ENCODE measurements at regions not wholly inside any gene's neighbourhood (a gene's known extent, or its start where the extent isn't known, plus 50 kb on each side); places are given as distances from the start of the nearest gene placed in this dataset.
A peak's percentile ranks its signal among the peaks of the same experiment; 100 is the strongest.

GRCh38 chr5:103487218-103487617 is 75.4 kb downstream of the NUDT12 start:
- CTCF ChIA-PET, result interaction anchor here (1.6 to 3.2 kb wide), 2 partner anchors 10 to 12 kb away, joined by 10 to 12 read pairs; no protein-coding TSS in a partner anchor

GRCh38 chr5:103486739-103487138 is 75.8 kb downstream of the NUDT12 start:
- no peak for DNase-seq (ENCODE audit: extremely low spot score)
- no peak for TF ChIP-seq CTCF (IDR thresholded peaks at IDR 0.05; ENCODE audit: control extremely low read depth, extremely low read depth, low read depth, missing control alignments)
- POLR2A ChIA-PET, result no interaction called here
- CTCF ChIA-PET, result interaction anchor here (0.9 to 1.8 kb wide), 4 partner anchors 10 to 15 kb away, joined by 3 to 11 read pairs (median 6); no protein-coding TSS in a partner anchor

More at GRCh38 chr5:103487218-103487617, 75.4 kb downstream of the NUDT12 start:
- TF ChIP-seq CTCF (IDR thresholded peaks at IDR 0.05; ENCODE audit: control extremely low read depth, extremely low read depth, low read depth, missing control alignments), result no peak
- POLR2A ChIA-PET, result no interaction called here
- DNase-seq (ENCODE audit: extremely low spot score), result no peak

GRCh38 chr5:103480246-103480645 is 82.3 kb downstream of the NUDT12 start:
- POLR2A ChIA-PET, result no interaction called here
- DNase-seq (ENCODE audit: extremely low spot score), result no peak
- TF ChIP-seq CTCF (IDR thresholded peaks at IDR 0.05; ENCODE audit: control extremely low read depth, extremely low read depth, low read depth, missing control alignments), result no peak
- CTCF ChIA-PET, result interaction anchor here (1.9 kb wide), 1 partner anchor 248 kb away, joined by 7 read pairs; no protein-coding TSS in a partner anchor

GRCh38 chr5:103477678-103478077 is 84.9 kb downstream of the NUDT12 start:
- no peak for DNase-seq (ENCODE audit: extremely low spot score)
- POLR2A ChIA-PET, result no interaction called here
- TF ChIP-seq CTCF (IDR thresholded peaks at IDR 0.05; ENCODE audit: control extremely low read depth, extremely low read depth, low read depth, missing control alignments), result no peak

GRCh38 chr5:103476811-103477210 is 85.8 kb downstream of the NUDT12 start:
- ChIA-PET POLR2A (no interaction called here), CTCF (interaction anchor here (0.9 to 5.9 kb wide), 7 partner anchors 10 to 252 kb away, joined by 3 to 77 read pairs (median 12); no protein-coding TSS in a partner anchor)
- DNase-seq (ENCODE audit: extremely low spot score), result no peak
- no peak for TF ChIP-seq CTCF (IDR thresholded peaks at IDR 0.05; ENCODE audit: control extremely low read depth, extremely low read depth, low read depth, missing control alignments)

More at GRCh38 chr5:103477678-103478077, 84.9 kb downstream of the NUDT12 start:
- CTCF ChIA-PET, result interaction anchor here (2.1 to 5.9 kb wide), 3 partner anchors 16 to 253 kb away, joined by 5 to 77 read pairs (median 55); no protein-coding TSS in a partner anchor

- ChIA-PET POLR2A (no interaction called here), CTCF (interaction anchor here (0.8 to 5.9 kb wide), 23 partner anchors 8 to 288 kb away, joined by 3 to 77 read pairs (median 5); partner anchors contain the start of gene MACIR)
- peak; percentile 61 for TF ChIP-seq CTCF (IDR thresholded peaks at IDR 0.05; ENCODE audit: control extremely low read depth, extremely low read depth, low read depth, missing control alignments)
- peak; percentile 13 for DNase-seq (ENCODE audit: extremely low spot score)
Measured at GRCh38 chr5:103475629-103476240, 86.9 kb downstream of the NUDT12 start.
